Natural killer cell (primary cell): ENCODE measurements at regions not wholly inside any gene's neighbourhood (a gene's known extent, or its start where the extent isn't known, plus 50 kb on each side); places are given as distances from the start of the nearest gene placed in this dataset.

ENCODE experiments used
- ATAC-seq, 3 donors: fragments of 150-1000 bp in 2 of 3; fragments of 200-7000 bp in 1 of 3; cut with Tn5 transposase; 1 replicate in 1 of 3; 2 replicates in 2 of 3; pipeline ENCODE4 v1.10.0; 2021; ENCODE audit warnings: mild to moderate bottlenecking in 2 of 3, moderate library complexity in 2 of 3
- DNase-seq, 2 donors: peaks; one replicate each; pipeline versions ENCODE4 v3.0.0 to v3.0.0-alpha.2; 2013 to 2021; ENCODE audit warnings: mixed read lengths in 1 of 2
- H3K27ac ChIP-seq: one replicate; pipeline ENCODE4 v1.5.1; 2013; ENCODE audit warnings: mild to moderate bottlenecking, low read length
- H3K27me3 ChIP-seq: one replicate; pipeline ENCODE4 v1.6.1; 2013; ENCODE audit warnings: low read length; ENCODE audit not compliant: control insufficient read depth, insufficient read depth
- H3K36me3 ChIP-seq: one replicate; pipeline ENCODE4 v1.6.1; 2013; ENCODE audit warnings: low read length; ENCODE audit not compliant: control insufficient read depth, insufficient read depth
- H3K4me1 ChIP-seq: one replicate; pipeline ENCODE4 v1.6.1; 2013; ENCODE audit warnings: low read length; ENCODE audit not compliant: control insufficient read depth, insufficient read depth
- H3K4me3 ChIP-seq: one replicate; pipeline ENCODE4 v1.5.1; 2013; ENCODE audit warnings: low read length
- H3K9me3 ChIP-seq: one replicate; pipeline ENCODE4 v1.6.1; 2013; ENCODE audit warnings: low read length; ENCODE audit not compliant: control insufficient read depth, insufficient read depth
- H3K27ac Mint-ChIP-seq, 2 donors: one replicate each; pipeline ENCODE4 v1.8.0; 2022; ENCODE audit warnings: mild to moderate bottlenecking in 2 of 2, mixed read lengths in 2 of 2, moderate library complexity in 1 of 2
- H3K27me3 Mint-ChIP-seq, 2 donors: one replicate each; pipeline ENCODE4 v1.8.0; 2022; ENCODE audit warnings: low read depth in 2 of 2, mixed read lengths in 2 of 2
- H3K36me3 Mint-ChIP-seq: one replicate; pipeline ENCODE4 v1.8.0; 2022; ENCODE audit warnings: mixed read lengths
- H3K4me1 Mint-ChIP-seq, 2 donors: one replicate each; pipeline ENCODE4 v1.8.0; 2022; ENCODE audit warnings: mixed read lengths in 2 of 2
- H3K4me3 Mint-ChIP-seq: one replicate; pipeline ENCODE4 v1.8.0; 2022; ENCODE audit warnings: mild to moderate bottlenecking, moderate library complexity, mixed read lengths
- H3K9me3 Mint-ChIP-seq, 2 donors: one replicate each; pipeline ENCODE4 v1.8.0; 2022; ENCODE audit warnings: mixed read lengths in 2 of 2
- CTCF ChIP-seq: fragments of 200-600 bp; IDR thresholded peaks from one replicate; pipeline ENCODE4 v1.8.0; 2022; ENCODE audit warnings: antibody characterized with exemption
- WGBS: methylation state at CpG from one replicate; pipeline ENCODE4 v1.1.7; 2013; ENCODE audit warnings: missing lambda C conversion rate; ENCODE audit not compliant: insufficient coverage; 5-methylcytosine and 5-hydroxymethylcytosine counted together
- intact Hi-C: fragments of 100-400 bp; cut with micrococcal nuclease; formaldehyde crosslinking; loops from one replicate; pipeline ENCODE4 v1.14.2; 2022

GRCh38 chr7:142447762-142448161, 189.9 kb upstream of the PRSS58 start:
- Histone ChIP-seq H3K4me3 (no peak overlapping the region), H3K27ac (no peak overlapping the region), H3K36me3 (no peaks in the 10 kb centered on the region), H3K4me1 (no peaks in the 10 kb centered on the region), H3K9me3 (no peaks in the 10 kb centered on the region), H3K27me3 (no peaks in the 10 kb centered on the region)
- Mint-ChIP-seq H3K27me3 (peaks cover 0 to 16% of the 10 kb centered on the region in 2 donors), H3K27ac (no peak overlapping the region), H3K4me3 (no peak overlapping the region), H3K9me3 (no peaks in the 10 kb centered on the region), H3K36me3 (no peaks in the 10 kb centered on the region), H3K4me1 (no peaks in the 10 kb centered on the region)
- intact Hi-C loops = no loop called here
- TF ChIP-seq CTCF = no peak
- WGBS = 85% methylated on average over 2 of the region's 2 CpGs
- no peak for ATAC-seq
- no peak for DNase-seq

GRCh38 chr7:142445019-142445686, 187.3 kb upstream of the PRSS58 start:
- Mint-ChIP-seq H3K4me1 (peaks cover 0 to 9% of the 10 kb centered on the region in 2 donors), H3K36me3 (no peaks in the 10 kb centered on the region), H3K4me3 (no peak overlapping the region), H3K9me3 (no peaks in the 10 kb centered on the region), H3K27me3 (peaks cover 0 to 10% of the 10 kb centered on the region in 2 donors), H3K27ac (no peak overlapping the region)
- H3K36me3 ChIP-seq = no peaks in the 10 kb centered on the region
- ATAC-seq = peak in 1 of 3 donors; percentile 40
- H3K9me3 ChIP-seq = no peaks in the 10 kb centered on the region
- no peaks in the 10 kb centered on the region for H3K27me3 ChIP-seq
- no peak for TF ChIP-seq CTCF
- no peak overlapping the region for H3K4me3 ChIP-seq
- no peak overlapping the region for H3K27ac ChIP-seq
- intact Hi-C loops = no loop called here
- 82% methylated on average over 7 of the region's 7 CpGs for WGBS
- peak in 1 of 2 donors; percentile 68 for DNase-seq
- peaks cover 4% of the 10 kb centered on the region for H3K4me1 ChIP-seq

GRCh38 chr7:142443216-142444010, 185.6 kb upstream of the PRSS58 start:
- no peaks in the 10 kb centered on the region for H3K36me3 Mint-ChIP-seq
- no peak overlapping the region for H3K27ac Mint-ChIP-seq
- H3K9me3 ChIP-seq = no peaks in the 10 kb centered on the region
- H3K27me3 ChIP-seq = no peaks in the 10 kb centered on the region
- DNase-seq (no peak), ATAC-seq (no peak)
- peaks cover 0 to 11% of the 10 kb centered on the region in 2 donors for H3K4me1 Mint-ChIP-seq
- 34% methylated on average over 4 of the region's 5 CpGs for WGBS
- H3K4me3 ChIP-seq = no peak overlapping the region
- H3K27me3 Mint-ChIP-seq = peaks cover 0 to 6% of the 10 kb centered on the region in 2 donors
- H3K4me3 Mint-ChIP-seq = no peak overlapping the region
- no peak for TF ChIP-seq CTCF
- no peaks in the 10 kb centered on the region for H3K9me3 Mint-ChIP-seq
- intact Hi-C loops = no loop called here
- H3K36me3 ChIP-seq = no peaks in the 10 kb centered on the region
- H3K27ac ChIP-seq = no peak overlapping the region
- H3K4me1 ChIP-seq = peaks cover 6% of the 10 kb centered on the region
